Body of pancreas (tissue), 4 donors: ENCODE measurements at regions not wholly inside any gene's neighbourhood (a gene's known extent, or its start where the extent isn't known, plus 50 kb on each side); places are given as distances from the start of the nearest gene placed in this dataset.

Experiments
- ATAC-seq: fragments of 150-250 bp; one replicate; pipeline ENCODE4 v1.9.1; 2016
- DNase-seq, 4 donors: peaks; one replicate each; pipeline ENCODE4 v3.0.0-alpha.2; 2019
- H3K27ac ChIP-seq, 4 donors: fragments of 200-600 bp; sonication (generic); 1 replicate in 3 of 4; 2 replicates in 1 of 4; pipeline versions ENCODE4 v1.5.1 to v1.6.1; 2016 to 2019; ENCODE audit warnings: mild to moderate bottlenecking in 1 of 4, mixed read lengths in 1 of 4, moderate library complexity in 1 of 4
- H3K27me3 ChIP-seq, 2 donors: fragments of 200-600 bp; sonication (generic); one replicate each; pipeline ENCODE4 v1.6.0; 2016; ENCODE audit warnings: mild to moderate bottlenecking in 1 of 2
- H3K36me3 ChIP-seq, 2 donors: fragments of 200-600 bp; sonication (generic); replicated peaks in 1 of 2; 2 replicates each; pipeline ENCODE4 v1.5.1; 2016; ENCODE audit warnings: low read depth in 2 of 2; ENCODE audit not compliant: insufficient read depth in 1 of 2
- H3K4me1 ChIP-seq: fragments of 200-600 bp; sonication (generic); one replicate; pipeline ENCODE4 v1.6.0; 2016
- H3K4me3 ChIP-seq, 2 donors: fragments of 200-600 bp; sonication (generic); 1 replicate in 1 of 2; 2 replicates in 1 of 2; pipeline ENCODE4 v1.5.1; 2016 to 2019
- H3K9me3 ChIP-seq, 3 donors: fragments of 200-600 bp; sonication (generic); 1 replicate in 2 of 3; 2 replicates in 1 of 3; pipeline ENCODE4 v1.5.1; 2016
- POLR2A ChIP-seq, 3 donors: fragments of 450-650 bp; IDR thresholded peaks; one replicate each; pipeline ENCODE4 v1.6.1; 2016; ENCODE audit warnings: antibody characterized with exemption in 3 of 3, mild to moderate bottlenecking in 2 of 3
- WGBS, 2 donors: methylation state at CpG; one replicate each; pipeline ENCODE4 v1.1.5; 2017; 5-methylcytosine and 5-hydroxymethylcytosine counted together
- intact Hi-C: fragments of 100-400 bp; cut with DNase I; formaldehyde crosslinking; loops from one replicate; pipeline ENCODE4 v1.15.1; 2023
- TF ChIP-seq, protein P1 (sequence below), 7 experiments: fragments of 450-650 bp in 4 of 7; fragments of 200-600 bp in 3 of 7; sonication (generic) in 3 of 7; IDR thresholded peaks; one replicate each; pipeline ENCODE4 v1.5.1; 2016 to 2019; ENCODE audit warnings: antibody characterized with exemption in 7 of 7

DNA sequence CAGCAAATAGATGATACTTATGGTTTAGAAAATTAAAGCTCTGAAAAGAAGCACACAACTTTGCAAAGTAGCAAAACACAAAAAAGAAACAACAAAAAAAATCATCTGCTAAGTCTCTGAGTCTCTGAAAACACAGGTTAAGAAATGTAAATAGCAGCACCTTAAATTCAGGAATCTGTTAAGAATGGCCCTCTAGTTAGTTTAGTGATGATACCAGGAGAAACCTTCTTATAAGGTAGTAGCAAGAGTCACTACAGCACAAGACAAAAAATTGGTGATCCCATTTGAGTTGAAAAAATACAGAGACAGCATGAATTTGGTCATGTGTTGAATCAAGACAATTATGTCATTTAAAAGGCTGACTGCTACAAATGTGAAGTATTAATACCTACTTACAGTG lies 308.2 kb upstream of the ADGRL3 start:
- Histone ChIP-seq H3K27me3 (no peaks in the 10 kb centered on the region), H3K4me3 (no peak overlapping the region), H3K36me3 (no peaks in the 10 kb centered on the region), H3K27ac (no peak overlapping the region), H3K4me1 (no peaks in the 10 kb centered on the region), H3K9me3 (no peaks in the 10 kb centered on the region)
- DNase-seq (no peak), ATAC-seq (no peak)
- TF ChIP-seq, protein P1, sequence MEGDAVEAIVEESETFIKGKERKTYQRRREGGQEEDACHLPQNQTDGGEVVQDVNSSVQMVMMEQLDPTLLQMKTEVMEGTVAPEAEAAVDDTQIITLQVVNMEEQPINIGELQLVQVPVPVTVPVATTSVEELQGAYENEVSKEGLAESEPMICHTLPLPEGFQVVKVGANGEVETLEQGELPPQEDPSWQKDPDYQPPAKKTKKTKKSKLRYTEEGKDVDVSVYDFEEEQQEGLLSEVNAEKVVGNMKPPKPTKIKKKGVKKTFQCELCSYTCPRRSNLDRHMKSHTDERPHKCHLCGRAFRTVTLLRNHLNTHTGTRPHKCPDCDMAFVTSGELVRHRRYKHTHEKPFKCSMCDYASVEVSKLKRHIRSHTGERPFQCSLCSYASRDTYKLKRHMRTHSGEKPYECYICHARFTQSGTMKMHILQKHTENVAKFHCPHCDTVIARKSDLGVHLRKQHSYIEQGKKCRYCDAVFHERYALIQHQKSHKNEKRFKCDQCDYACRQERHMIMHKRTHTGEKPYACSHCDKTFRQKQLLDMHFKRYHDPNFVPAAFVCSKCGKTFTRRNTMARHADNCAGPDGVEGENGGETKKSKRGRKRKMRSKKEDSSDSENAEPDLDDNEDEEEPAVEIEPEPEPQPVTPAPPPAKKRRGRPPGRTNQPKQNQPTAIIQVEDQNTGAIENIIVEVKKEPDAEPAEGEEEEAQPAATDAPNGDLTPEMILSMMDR (IDR thresholded peaks at IDR 0.05): no peak
- TF ChIP-seq POLR2A (IDR thresholded peaks at IDR 0.05): no peak
- intact Hi-C loops: no loop called here

DNA sequence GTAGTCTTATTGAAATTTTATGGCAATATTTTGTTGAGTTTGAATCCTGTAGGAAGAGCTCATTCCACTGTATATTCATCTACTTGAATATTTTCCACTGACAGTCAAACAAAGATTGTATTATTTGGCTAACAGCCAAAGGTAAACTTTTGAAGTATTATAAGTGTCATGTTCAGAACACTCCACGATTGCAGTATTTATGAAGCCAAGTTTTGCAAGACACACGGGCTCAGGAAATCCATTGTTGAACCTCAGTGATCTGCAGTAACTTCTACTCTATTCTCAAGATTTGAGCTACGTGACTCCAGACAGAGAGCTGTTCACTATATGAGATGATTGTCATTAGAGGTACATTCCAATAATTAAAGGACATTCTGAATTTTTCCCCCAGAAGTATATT lies 302.7 kb upstream of the ADGRL3 start:
- intact Hi-C loops: no loop called here
- no peak overlapping the region for H3K4me3 ChIP-seq
- H3K4me1 ChIP-seq: no peaks in the 10 kb centered on the region
- 22% methylated on average over 3 of the region's 3 CpGs for WGBS, 2 donors
- ATAC-seq: no peak
- DNase-seq: no peak
- H3K27ac ChIP-seq: no peak overlapping the region
- TF ChIP-seq, protein P1 (IDR thresholded peaks at IDR 0.05): no peak
- TF ChIP-seq POLR2A (IDR thresholded peaks at IDR 0.05): no peak
- H3K9me3 ChIP-seq: no peaks in the 10 kb centered on the region
- no peaks in the 10 kb centered on the region for H3K36me3 ChIP-seq
- H3K27me3 ChIP-seq: no peaks in the 10 kb centered on the region

DNA sequence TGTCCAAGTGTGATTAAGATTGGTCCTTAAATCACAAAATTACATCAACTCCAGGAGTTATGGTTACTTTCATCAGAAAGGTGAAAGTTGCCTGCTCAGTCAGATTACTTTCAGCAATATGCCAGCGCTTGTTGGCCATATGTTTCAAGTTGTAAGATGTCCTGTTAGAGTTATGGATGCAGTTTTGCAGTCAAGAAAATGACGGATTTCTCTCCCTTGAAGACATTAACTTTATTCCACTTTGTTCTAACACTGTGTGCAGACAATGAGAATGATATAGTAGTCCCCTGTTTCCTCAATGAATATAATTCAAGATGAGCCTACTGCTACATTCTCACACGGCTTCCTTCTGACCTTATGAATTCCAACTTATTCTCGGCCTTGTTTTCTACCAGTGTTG lies 295.0 kb upstream of the ADGRL3 start:
- no peak for DNase-seq

DNA sequence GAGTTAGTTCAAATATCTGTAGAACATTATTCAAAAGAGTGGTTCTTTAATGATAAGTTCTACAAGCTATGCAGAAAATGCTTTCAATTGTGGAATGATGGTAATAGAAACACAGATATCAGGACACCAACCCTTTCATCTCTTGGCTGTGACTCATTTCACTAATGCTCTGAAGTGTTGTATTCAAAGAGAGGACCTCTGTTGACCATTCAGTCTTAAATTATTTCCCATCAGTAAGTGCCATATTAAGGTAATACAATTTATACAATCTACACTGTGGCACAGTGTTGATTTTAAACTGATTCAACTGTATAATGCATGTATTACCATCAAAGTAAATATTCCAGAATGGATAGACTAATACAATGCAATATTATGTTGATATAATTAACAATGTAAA lies 289.0 kb upstream of the ADGRL3 start:
- TF ChIP-seq POLR2A (IDR thresholded peaks at IDR 0.05): no peak
- TF ChIP-seq, protein P1 (IDR thresholded peaks at IDR 0.05): no peak
- DNase-seq: no peak
- intact Hi-C loops: no loop called here
- H3K4me1 ChIP-seq: no peaks in the 10 kb centered on the region
- no peak overlapping the region for H3K27ac ChIP-seq
- no peak overlapping the region for H3K4me3 ChIP-seq
- no peaks in the 10 kb centered on the region for H3K36me3 ChIP-seq
- H3K27me3 ChIP-seq: no peaks in the 10 kb centered on the region
- no peaks in the 10 kb centered on the region for H3K9me3 ChIP-seq
- no peak for ATAC-seq

More for the DNA sequence above, 295.0 kb upstream of the ADGRL3 start:
- Histone ChIP-seq H3K4me1 (no peaks in the 10 kb centered on the region), H3K4me3 (no peak overlapping the region), H3K9me3 (no peaks in the 10 kb centered on the region), H3K27me3 (no peaks in the 10 kb centered on the region), H3K27ac (no peak overlapping the region), H3K36me3 (no peaks in the 10 kb centered on the region)
- WGBS, 2 donors: 67 to 69% methylated on average over 4 of the region's 4 CpGs
- TF ChIP-seq, protein P1 (IDR thresholded peaks at IDR 0.05): no peak
- TF ChIP-seq POLR2A (IDR thresholded peaks at IDR 0.05): no peak
- intact Hi-C loops: no loop called here
- ATAC-seq: no peak

DNA sequence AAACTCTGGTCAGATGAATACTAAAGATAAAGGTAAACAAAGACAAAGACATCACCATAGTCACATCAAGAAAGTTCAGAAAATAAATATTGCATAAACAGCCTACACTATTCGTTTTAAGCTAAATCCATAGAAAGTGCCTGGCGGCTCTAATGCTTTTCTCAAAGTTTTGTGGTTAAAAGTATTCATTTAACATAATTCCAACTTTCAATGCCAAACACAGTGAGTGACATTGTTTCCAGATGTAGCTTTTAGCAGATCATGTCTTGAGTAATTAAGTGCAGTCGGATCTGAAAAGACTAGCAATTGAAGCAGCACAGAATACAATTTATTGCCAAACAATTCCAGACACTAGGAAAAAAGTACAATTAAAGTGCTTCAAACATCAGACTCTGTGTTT lies 287.1 kb upstream of the ADGRL3 start:
- 48 to 53% methylated on average over 3 of the region's 3 CpGs for whole genome bisulfite sequencing, 2 donors
- ATAC-seq (no peak), DNase-seq (no peak)
- Histone ChIP-seq H3K27ac (no peak overlapping the region), H3K36me3 (no peaks in the 10 kb centered on the region), H3K27me3 (no peaks in the 10 kb centered on the region), H3K9me3 (no peaks in the 10 kb centered on the region), H3K4me1 (no peaks in the 10 kb centered on the region), H3K4me3 (no peak overlapping the region)
- intact Hi-C loops: no loop called here
- no peak for TF ChIP-seq POLR2A (IDR thresholded peaks at IDR 0.05)
- TF ChIP-seq, protein P1 (IDR thresholded peaks at IDR 0.05): no peak
